HG03378 (cell line): ENCODE measurements at regions not wholly inside any gene's neighbourhood (a gene's known extent, or its start where the extent isn't known, plus 50 kb on each side); places are given as distances from the start of the nearest gene placed in this dataset.

ENCODE experiments used
- ATAC-seq: cut with Tn5 transposase; IDR thresholded peaks from one replicate; pipeline ENCODE4 v1.9.1; 2021; ENCODE audit warnings: mild to moderate bottlenecking, moderate library complexity; ENCODE audit not compliant: unreplicated experiment

DNA sequence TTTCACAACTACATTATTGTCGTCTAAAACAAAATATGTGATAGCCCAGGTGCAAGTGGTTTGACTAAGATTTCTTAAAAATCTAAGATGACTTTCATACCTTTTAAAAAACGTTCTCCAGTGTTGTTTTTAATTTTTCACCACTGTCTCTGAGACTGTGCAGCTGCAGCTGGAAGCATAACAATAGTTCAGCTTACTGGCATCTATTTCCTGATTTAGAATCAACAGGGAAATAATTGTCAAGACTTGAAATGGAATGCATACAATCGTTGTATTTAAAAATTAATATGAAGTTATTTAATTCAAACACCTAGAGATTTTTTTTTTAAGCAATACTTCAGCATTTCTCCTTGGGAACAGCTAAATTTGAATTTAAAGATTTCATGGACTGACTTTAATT, 982.0 kb upstream of the EPHA7 start:
- ATAC-seq = no peak

DNA sequence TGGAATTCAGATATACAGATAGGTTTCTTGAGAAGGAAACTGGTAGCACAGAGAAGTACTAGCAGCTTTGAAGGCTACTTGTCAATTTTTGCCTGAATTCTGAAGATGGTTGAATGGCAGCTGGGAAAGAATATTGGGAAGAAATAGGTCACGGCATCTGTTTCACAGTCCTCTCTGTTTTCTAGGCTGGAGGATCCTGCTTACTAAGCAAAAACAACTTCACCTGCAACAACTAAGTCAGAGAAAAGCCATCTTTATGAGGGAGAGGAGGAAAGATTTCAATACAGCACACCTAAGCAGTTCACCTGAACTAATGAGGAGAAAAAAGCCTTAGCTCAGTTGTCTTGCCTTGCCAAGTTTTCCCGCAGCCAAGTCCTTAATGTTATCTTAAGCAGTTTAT, 975.5 kb upstream of the EPHA7 start:
- no peak for ATAC-seq

DNA sequence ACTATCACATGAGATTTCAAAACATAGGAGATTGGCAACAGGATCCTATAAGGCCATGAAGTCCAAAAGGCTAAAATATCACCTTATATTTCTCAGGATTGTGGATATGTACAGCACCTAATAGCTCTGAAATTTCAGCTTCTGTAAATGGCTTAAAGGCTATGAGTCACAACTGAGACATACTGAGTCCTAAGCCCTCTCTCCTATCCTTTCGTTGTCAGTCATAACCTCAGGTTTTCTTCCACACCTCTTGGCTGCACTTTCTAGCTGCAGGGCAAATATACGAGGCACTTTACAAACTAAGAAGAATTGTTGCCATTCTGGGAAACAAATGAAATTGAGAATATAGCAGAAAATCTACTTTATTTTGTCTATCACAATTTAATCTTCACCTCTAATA, 969.9 kb upstream of the EPHA7 start:
- ATAC-seq = no peak

DNA sequence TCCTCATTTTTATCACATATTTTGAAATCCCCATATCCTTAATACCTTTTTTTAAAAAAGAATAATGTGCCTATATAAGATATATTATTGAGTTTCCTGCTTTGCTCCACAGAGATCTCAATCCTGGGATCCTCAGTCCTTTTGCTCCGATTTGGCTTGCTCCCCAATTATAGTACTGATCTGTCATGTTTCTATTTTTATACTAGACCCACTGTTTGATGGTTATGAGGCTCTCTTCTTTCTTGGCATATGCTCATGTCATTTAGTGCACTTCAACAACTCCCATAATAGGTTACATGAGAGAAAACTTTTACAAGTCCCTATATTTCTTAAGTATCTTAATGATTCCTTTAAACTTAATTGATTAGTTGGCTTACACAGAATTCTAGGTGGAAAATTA, 958.5 kb upstream of the EPHA7 start:
- ATAC-seq = no peak

DNA sequence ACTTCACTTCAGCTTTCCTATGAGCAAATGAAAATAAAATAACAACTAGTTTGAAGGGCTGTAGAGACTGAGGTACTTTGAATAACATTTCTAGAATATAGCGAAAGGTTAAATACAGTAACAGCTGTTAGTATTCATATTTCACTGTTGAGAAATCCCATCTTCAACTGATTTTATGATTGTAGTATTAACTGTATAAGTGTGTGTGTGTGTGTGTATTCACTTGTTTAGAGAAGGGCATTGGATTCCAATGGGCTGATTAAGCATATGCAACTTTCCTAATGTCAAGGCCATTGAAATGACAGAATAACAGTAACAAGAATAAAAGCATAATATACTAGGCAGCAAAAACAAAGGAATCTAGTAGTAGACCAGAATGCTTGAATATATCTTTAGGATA, 957.5 kb upstream of the EPHA7 start:
- no peak for ATAC-seq

DNA sequence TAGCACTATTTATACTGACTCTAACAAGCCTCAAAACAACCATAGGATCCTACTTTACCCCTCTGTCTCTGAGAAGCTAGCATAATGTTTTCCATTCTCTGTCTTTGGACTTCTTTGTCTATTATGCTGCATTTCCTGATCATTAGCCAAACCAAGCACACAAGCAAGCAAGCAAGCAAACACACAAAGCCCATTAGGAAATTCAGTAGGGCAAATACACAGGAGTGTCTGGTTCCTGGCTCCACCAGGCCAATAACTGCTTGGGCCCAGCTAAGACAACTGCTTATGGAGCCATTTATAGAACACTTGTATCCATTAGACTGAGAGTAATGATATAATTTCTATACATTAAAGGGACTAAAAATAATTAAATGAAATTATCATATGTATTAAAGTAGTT, 952.9 kb upstream of the EPHA7 start:
- no peak for ATAC-seq

DNA sequence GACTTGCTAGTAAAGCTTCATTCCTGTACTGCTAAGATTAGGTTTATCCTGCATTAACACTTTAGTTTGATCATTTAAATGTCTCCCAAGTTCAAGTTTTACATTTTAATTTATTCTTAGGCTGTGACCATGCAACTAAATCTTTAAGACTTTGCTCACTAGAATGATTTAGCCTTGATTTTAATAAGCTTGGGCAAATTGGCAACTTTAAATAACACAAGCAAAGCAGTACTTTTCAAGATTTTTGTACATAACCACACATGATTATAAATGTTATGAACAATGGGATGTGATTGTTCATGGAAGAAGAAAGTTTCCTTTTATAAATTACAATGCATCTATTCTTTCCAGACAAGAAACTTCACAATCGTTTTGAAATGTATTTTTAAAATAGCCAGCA, 948.0 kb upstream of the EPHA7 start:
- no peak for ATAC-seq

DNA sequence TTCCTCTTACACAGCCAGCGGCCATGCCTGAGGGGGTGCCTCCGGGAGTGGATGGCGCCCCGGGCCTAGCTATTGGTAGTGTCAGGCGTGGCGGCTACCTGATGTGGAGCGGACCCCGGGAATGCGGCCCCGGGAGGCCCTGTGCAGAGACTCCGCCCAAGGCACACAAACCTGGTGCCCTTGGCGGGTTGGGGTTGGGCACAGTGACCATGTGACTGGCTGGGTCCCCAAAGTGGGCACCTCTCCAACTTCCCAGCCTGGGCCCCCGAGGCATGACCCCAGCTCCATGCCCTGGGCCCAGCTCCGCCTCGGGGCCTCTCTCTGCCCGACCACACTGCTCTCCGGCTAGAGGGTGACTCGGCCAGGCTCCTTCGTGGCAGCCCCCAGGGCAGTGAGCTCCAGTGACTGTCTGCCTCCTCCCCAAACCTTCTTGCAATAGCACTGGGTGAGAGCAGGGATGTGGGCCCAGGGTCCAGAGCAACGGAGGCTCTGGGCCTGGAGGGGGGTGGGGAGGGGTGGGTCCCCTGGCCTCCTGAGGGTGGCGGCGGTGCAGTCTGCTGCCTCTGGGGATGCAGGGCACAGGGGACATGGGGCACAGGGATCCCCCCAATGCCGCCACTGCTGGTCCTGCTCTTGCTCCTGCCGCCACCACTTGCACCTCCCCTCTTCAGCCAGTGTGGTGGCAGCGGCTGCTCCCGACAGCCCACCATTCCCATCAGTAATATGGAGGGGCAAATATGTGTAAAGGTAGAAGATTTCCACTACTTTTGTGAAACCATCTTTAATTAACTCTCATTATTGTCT, 942.9 kb upstream of the EPHA7 start:
- no peak for ATAC-seq

DNA sequence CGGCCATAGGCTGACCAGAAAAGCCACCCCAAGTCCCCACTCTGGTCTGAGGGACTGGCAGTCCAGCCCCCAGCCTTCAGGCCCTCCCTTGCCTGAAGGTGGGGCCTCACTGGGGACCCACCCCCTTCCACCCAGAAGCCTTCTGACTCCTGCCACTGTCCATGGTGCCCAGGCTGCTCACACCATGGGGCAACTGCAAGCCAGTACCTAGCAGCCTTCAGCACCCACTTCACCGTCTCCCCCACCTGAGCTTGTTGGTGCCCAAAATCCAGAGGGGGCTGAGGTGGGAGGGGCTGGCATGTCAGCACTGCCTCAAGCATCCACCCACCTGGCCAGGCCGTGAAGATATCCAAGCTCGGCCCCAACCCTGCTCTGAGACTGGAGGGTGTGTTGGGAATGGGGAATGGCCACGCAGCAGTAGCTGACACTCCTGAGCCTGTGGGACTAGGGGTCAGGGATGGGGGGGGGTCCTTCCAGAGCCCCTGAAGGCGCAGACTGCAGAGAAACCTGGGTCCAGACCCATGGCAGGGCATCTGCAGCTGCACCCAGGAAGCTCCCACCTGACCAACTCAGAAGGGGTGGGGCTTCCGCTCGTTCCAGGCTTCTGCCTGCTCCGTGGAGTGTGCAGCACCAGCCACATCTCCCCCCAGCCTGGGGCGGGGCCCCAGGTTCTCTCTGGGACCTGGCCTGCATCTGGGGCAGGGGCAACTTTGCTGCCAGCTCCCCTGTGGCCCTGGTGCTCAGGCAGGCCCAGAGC, 942.1 kb upstream of the EPHA7 start:
- ATAC-seq = no peak

DNA sequence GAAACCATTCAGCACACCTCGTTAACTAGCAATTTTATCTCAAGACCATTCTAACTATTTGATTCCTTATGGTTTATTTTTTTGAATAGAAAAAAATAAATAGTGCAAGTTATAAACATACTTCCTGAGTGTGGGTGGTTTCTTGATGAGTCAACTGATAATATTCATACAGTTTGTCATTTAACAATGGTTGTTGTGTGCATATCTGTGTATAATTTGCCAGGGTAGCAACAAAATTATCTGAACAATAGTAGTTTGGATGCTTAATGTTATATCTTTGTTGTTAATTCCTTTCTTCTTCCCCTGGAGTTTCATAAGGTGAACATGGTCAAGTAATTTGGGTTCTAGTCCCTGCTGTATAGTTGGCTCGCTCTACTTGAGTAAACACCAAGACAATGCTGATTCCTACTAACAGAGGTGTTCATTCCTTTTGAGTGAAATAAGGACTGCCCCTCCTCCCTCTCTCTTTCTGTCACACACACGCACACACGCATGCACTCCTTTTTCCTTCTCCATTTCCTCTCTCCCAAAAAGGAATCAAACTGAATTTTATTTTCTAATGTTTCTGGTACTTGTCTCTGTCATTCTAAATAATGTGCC, 938.1 kb upstream of the EPHA7 start:
- no peak for ATAC-seq

DNA sequence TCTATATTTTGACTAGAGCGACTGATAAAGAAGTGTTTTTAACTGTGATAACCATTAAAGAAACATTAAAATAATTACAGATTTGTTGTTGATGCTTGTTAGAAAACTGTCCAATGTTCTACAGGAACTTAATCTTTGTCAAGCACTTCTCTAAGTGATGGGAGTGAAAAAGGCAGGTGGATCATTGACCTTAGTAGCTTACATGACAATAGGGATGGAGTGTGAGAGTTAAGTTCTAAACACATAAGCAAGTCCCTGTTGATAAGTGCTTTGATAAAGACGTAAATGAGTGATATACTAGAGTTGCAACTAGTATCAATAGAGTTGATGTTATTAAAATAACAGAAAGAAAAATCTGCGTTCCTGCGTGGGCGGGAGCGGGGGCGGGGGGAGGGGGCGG, 931.5 kb upstream of the EPHA7 start:
- no peak for ATAC-seq

DNA sequence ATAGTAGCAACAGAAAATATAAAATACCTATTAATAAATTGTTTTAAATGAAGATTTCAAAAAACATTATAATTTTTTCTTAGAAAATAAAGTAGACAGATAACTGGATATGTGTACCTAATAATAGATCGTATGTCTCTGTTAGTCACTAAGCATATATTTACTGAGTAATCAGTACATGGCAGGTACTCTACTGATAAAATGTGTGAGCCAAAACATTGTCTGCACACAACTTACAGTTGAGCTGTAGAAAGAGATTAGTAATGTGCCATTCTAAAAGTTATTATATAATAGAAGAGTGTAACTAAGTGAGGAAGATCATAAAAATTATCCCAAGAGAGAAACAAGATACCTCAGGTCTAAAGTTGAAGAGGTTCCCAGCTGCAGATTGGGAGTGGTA, 929.9 kb upstream of the EPHA7 start:
- ATAC-seq = no peak

DNA sequence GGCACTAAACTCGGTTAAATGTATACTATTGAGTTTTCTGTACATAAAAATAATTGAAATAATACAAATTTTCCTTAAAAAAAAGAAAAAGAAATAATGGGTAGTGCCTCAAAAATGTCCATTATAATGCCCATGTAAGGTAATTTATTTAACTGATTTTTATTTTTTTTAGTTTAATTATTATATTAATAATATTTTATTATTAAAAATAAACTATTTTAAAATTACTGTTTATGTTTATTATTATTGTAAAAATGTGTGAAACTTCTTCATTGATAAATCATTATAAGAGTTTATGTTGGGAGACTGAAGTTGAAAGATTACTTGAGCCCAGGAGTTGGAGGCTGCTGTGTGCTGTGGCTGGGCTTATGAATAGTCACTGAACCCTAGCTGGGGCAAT, 925.5 kb upstream of the EPHA7 start:
- no peak for ATAC-seq

DNA sequence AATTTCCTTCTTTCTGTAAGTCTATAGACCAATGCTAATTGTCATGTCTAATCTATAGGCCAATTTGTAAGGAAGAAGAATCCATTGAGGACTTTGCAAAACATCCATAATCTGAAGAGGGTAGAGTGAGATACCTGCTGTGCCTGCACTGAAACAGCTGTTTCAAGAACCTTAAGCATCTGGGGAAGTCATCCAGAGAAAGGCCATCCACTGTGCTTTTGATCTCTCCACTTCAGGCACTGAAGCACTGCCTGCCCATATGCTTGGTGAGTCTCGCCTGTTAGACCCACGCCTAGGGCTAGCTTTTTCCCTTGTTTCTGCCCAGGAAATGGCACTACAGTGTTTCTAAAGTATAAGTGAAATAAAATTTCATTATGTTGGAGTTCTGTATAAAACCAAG, 921.8 kb upstream of the EPHA7 start:
- ATAC-seq = no peak

DNA sequence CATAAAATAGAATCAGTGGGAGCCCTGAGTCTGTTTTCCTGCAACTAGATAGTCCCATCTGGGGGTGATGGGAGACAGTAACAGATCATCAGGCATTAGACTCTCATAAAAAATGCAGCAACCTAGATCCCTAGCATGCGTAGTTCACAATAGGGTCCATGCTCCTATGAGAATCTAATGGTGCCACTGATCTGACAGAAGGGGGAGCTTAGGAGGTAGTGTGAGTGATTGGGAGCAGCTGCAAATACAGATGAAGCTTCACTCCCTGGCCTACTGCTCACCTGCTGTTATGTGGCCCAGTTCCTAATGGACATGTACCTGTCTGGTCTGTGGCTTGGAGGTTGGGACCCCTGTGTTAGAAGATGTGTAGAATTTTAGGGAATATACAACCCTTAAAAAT, 904.5 kb upstream of the EPHA7 start:
- ATAC-seq = no peak

DNA sequence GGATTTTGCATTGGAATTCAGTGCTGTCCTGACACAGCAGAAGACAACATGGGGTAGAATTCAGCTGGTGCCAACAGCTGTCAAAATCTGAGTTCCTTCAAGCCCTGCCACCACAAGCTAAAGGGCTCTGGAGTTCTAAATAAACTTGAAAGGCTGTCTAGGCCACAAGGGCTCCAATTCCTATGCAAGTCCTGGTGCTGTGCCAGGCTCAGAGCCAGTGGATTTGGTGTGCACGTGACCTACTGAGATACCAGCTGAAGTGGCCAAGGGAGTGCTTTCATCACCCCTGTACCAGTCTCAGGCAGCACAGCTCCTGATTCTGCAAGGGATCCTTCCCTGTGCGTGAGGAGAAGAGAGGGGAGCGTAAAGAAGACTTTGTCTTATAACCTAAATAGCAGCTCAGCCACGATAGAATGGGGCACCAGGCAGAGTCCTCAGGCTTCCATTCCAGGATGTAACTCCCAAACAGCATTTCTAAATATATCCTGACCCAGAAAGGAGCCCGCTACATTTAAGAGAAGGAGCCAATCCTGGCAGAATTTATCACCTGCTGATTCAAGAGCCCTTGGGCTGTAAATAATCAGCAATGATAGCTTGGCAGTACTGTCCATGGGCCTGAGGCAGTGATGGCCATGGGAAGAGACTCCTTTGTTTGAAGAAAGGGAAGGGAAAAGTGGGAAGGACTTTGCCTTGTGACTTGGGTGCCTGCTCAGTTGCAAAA, 881.2 kb upstream of the EPHA7 start:
- ATAC-seq = no peak

DNA sequence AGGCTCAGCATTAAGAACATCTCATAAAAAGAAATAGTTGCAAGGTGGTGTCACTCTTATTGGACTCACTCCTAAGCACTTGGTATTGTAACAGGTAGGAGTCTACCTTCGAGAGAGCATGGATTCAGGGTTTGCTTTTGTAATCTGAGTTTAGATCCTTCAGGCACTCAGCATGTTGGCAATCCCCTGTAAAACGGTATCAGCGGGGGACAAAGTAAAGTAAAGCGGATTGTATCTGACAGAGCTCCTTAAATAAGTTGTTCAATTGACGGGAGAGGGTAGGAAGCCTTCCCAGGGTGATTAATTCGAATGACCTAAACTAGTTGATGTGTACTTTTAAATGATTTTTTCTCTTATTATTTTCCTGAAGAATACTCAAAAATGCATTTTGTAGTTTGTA, 869.8 kb upstream of the EPHA7 start:
- ATAC-seq = no peak

DNA sequence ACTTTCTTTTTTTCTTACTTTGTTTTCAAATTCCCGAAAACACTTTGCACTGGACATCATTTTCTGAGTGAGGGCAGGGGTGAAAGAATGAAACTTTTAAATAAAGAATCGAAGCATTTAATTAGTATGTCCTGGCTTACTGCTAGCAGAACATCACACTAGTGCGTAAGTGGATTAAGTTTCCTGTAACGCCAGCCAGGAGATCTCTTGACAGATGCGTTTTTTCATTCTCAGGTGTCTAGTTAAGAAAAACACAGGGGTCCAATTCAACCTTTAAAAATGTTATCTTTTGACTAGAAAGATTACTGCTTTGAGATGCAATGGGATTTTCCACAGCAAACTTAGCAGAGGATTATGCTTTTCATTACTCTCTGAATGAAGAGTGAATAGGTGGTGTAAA, 858.8 kb upstream of the EPHA7 start:
- ATAC-seq = no peak

DNA sequence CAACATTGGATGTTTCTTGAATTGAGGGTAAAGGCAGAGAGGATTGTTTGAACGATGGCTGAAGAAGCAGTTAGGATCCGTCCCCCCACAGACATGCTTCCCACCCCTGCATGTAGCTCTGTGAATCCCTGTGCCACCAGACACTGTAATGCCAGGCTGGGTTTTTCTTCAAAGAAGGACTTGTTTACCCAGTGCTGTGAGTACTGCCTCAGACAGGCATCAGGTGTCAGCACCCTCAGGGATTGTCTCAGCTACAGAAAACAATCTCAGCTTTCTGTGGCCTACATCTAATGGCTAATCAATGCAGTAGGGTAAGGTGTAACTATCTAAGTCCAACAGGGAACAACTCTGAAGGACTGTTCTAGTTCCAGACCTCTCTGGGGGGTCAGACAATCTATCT, 853.0 kb upstream of the EPHA7 start:
- ATAC-seq = no peak

DNA sequence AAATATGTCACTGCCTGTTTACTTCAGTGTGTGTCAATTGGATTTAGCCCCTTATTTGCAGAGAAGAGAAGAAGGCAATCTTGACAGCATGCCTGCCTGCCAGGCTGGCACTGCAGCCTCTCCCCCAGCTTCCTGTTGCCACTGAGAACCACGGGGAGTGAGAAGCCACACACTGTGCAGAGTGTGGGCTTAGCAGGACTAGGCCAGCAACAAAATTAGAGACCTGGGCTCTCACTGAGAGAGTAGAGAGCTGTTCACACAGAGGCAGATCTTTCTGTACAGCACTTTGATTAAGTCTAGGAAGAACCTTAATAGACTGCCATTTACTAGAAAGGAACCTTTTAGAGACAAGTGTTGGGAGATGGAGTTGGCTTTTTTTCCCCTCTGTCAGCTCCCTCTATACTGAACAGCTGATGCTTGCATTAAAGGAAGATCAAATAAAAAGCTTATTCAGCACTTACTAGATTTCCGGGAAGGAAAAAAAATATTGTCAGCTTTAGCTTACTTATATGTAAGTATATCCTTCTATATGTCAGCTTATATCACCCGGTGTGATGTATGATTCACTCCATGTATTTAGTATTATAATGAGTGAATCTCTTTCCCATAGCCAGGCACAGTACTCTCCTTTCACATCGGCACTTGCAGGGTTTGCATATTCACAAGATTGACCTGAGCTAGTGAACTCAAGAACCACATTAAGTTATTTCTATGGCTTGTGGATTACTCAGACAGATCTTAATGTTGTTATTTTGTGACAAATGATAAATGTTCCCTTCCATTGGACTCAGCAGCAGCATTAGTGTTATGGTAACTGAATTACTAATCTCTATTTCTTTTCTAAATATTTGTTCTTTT, 851.0 kb upstream of the EPHA7 start:
- ATAC-seq = no peak

DNA sequence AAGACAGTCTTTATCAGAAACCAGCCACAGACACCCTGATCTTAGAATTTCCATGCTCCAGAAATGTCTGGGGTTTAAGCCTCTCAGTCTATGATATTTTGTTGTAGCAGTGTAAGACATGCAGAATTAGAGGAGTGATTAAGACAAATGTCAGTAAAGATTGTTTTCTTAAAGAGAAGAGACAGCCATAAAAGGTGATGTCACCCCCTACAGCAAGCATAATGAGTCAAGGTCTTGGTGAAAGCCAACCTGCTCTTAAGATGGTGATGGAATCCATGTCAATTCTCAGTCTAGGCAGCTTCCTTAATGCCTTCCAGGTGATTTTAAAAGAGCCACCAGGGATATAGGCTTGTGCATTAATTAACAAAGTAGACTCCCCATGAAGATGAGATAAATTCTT, 849.9 kb upstream of the EPHA7 start:
- no peak for ATAC-seq
